ENCODE measurements at regions not wholly inside any gene's neighbourhood (a gene's known extent, or its start where the extent isn't known, plus 50 kb on each side); places are given as distances from the start of the nearest gene placed in this dataset.

DNA sequence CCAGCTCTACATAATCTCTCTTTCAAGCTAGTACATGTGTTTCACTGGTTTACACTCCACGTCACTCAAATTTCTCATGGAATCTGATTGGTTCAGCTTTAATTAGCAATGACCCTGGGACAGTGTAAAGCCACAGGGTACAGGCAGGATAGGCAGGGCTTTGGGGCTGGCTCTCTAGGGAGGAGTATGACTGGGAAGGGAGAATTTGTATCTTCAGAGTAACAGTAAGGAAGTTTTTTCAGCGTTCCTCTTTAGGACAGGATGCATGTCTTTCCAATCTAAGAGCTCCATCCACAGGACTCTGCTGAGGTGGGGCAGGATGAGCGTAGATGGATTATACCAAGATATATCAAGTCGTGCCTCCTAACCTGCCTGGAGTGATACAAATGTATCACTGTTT is 112.0 kb upstream of the CLEC14A start:
- BruUV-seq (replicated peaks) = no TSS peak
- Histone ChIP-seq H2AFZ (ENCODE audit: low read depth, low read length) (no peak overlapping the region), H3K4me1 (replicated peaks in 1 of 2; ENCODE audit: control insufficient read depth in 2 of 2, insufficient read depth in 2 of 2, low read length in 2 of 2) (no peaks in the 10 kb centered on the region), H3K36me3 (ENCODE audit: control insufficient read depth, insufficient read depth, low read length) (no peaks in the 10 kb centered on the region), H3K27me3 (ENCODE audit: control insufficient read depth in 2 of 2, insufficient read depth in 2 of 2, low read length in 2 of 2) (no peaks in the 10 kb centered on the region), H3K9me3 (replicated peaks; ENCODE audit: control insufficient read depth, insufficient read depth, low read depth, low read length) (no peaks in the 10 kb centered on the region), H3K79me2 (ENCODE audit: control insufficient read depth, insufficient read depth, low read length) (no peaks in the 10 kb centered on the region), H3K9me1 (ENCODE audit: control insufficient read depth, insufficient read depth, low read length) (no peaks in the 10 kb centered on the region), H4K20me1 (replicated peaks; ENCODE audit: control insufficient read depth, insufficient read depth, low read length) (no peaks in the 10 kb centered on the region), H3K9ac (ENCODE audit: insufficient read depth in 1 of 2, low read depth in 2 of 2, low read length in 2 of 2) (no peak overlapping the region), H3K27ac (ENCODE audit: extremely low read depth, low read depth, low read length) (no peak overlapping the region), H3K4me3 (no peak overlapping the region), H3K4me2 (ENCODE audit: insufficient read depth, low read length) (no peak overlapping the region)
- POLR2A ChIA-PET = no interaction called here
- intact Hi-C loops (cut with micrococcal nuclease) = no loop called here
- ATAC-seq (no peak), DNase-seq (ENCODE audit: extremely low read depth in 1 of 4, low spot score in 3 of 4) (no peak), FAIRE-seq (no peak)
- WGBS (ENCODE audit: insufficient coverage, low coverage, missing lambda C conversion rate) = 0% methylated on average over 4 of the region's 4 CpGs
- in situ Hi-C loops (cut with MboI) = no loop called here
- CTCF ChIA-PET (ENCODE audit: low intra/inter-chr PET ratio) = no interaction called here
- TF ChIP-seq NUFIP1 (IDR thresholded peaks at IDR 0.05; ENCODE audit: partially characterized antibody) = no peak
- no peak for TF ChIP-seq MEF2A (IDR thresholded peaks at IDR 0.05; ENCODE audit: control insufficient read depth, low read depth, low read length)
- TF ChIP-seq, protein P1, sequence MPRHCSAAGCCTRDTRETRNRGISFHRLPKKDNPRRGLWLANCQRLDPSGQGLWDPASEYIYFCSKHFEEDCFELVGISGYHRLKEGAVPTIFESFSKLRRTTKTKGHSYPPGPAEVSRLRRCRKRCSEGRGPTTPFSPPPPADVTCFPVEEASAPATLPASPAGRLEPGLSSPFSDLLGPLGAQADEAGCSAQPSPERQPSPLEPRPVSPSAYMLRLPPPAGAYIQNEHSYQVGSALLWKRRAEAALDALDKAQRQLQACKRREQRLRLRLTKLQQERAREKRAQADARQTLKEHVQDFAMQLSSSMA (CRISPR knock-in tag; IDR thresholded peaks at IDR 0.05) = no peak
- TF ChIP-seq, protein P2, sequence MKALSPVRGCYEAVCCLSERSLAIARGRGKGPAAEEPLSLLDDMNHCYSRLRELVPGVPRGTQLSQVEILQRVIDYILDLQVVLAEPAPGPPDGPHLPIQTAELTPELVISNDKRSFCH (CRISPR knock-in tag; IDR thresholded peaks at IDR 0.05) = no peak
- TF ChIP-seq, protein P2 (tag; IDR thresholded peaks at IDR 0.05) = no peak
- no peak for TF ChIP-seq NFIX (CRISPR knock-in tag; IDR thresholded peaks at IDR 0.05; ENCODE audit: low read depth)
- no peak for TF ChIP-seq RBBP5 (IDR thresholded peaks at IDR 0.05; ENCODE audit: borderline replicate concordance, insufficient read depth, low read length, poor library complexity, severe bottlenecking)
- TF ChIP-seq EZH2 (IDR thresholded peaks at IDR 0.05; ENCODE audit: borderline replicate concordance, low read depth, low read length) = no peak
